Activated naive CD4-positive, alpha-beta T cell treated with anti-CD3 and anti-CD28 coated beads, Interleukin-2, amount 50 U/mL, for 24 hours (primary cell): ENCODE measurements at regions not wholly inside any gene's neighbourhood (a gene's known extent, or its start where the extent isn't known, plus 50 kb on each side); places are given as distances from the start of the nearest gene placed in this dataset.

Source experiments
- H3K27ac Mint-ChIP-seq: one replicate; pipeline ENCODE4 v1.8.0; 2021; ENCODE audit warnings: mild to moderate bottlenecking, mixed read lengths
- H3K27me3 Mint-ChIP-seq: one replicate; pipeline ENCODE4 v1.8.0; 2021; ENCODE audit warnings: mixed read lengths
- H3K36me3 Mint-ChIP-seq: one replicate; pipeline ENCODE4 v1.8.0; 2021; ENCODE audit warnings: mixed read lengths
- H3K4me1 Mint-ChIP-seq: one replicate; pipeline ENCODE4 v1.8.0; 2021; ENCODE audit warnings: mixed read lengths
- H3K4me3 Mint-ChIP-seq: one replicate; pipeline ENCODE4 v1.8.0; 2021; ENCODE audit warnings: mild to moderate bottlenecking, mixed read lengths
- H3K9me3 Mint-ChIP-seq: one replicate; pipeline ENCODE4 v1.8.0; 2021; ENCODE audit warnings: mixed read lengths

GRCh38 chr2:8522687-8523086 lies 159.2 kb upstream of the ID2 start:
- Mint-ChIP-seq H3K36me3 (no peaks in the 10 kb centered on the region), H3K27ac (no peak overlapping the region), H3K4me1 (peaks cover 20% of the 10 kb centered on the region), H3K4me3 (no peak overlapping the region), H3K27me3 (no peaks in the 10 kb centered on the region), H3K9me3 (no peaks in the 10 kb centered on the region)

- H3K27ac Mint-ChIP-seq: no peak overlapping the region
- peaks cover 16% of the 10 kb centered on the region for H3K4me1 Mint-ChIP-seq
- no peaks in the 10 kb centered on the region for H3K9me3 Mint-ChIP-seq
- no peaks in the 10 kb centered on the region for H3K36me3 Mint-ChIP-seq
- H3K4me3 Mint-ChIP-seq: no peak overlapping the region
- H3K27me3 Mint-ChIP-seq: no peaks in the 10 kb centered on the region
These were observed 157.5 kb upstream of the ID2 start for GRCh38 chr2:8524388-8524787.

- no peaks in the 10 kb centered on the region for H3K27me3 Mint-ChIP-seq
- H3K9me3 Mint-ChIP-seq: peaks cover 2% of the 10 kb centered on the region
- no peaks in the 10 kb centered on the region for H3K36me3 Mint-ChIP-seq
- peaks cover 16% of the 10 kb centered on the region for H3K4me1 Mint-ChIP-seq
- no peak overlapping the region for H3K4me3 Mint-ChIP-seq
- no peak overlapping the region for H3K27ac Mint-ChIP-seq
These were observed 157.0 kb upstream of the ID2 start for GRCh38 chr2:8524823-8525222.

- Mint-ChIP-seq H3K27me3 (no peaks in the 10 kb centered on the region), H3K4me1 (peaks cover 16% of the 10 kb centered on the region), H3K27ac (no peak overlapping the region)
These were observed 156.6 kb upstream of the ID2 start for GRCh38 chr2:8525236-8525581.

GRCh38 chr2:8525582-8526402 lies 156.1 kb upstream of the ID2 start:
- no peak overlapping the region for H3K4me3 Mint-ChIP-seq
- no peaks in the 10 kb centered on the region for H3K27me3 Mint-ChIP-seq
- H3K27ac Mint-ChIP-seq: no peak overlapping the region

More at GRCh38 chr2:8525236-8525581, 156.6 kb upstream of the ID2 start:
- Mint-ChIP-seq H3K9me3 (peaks cover 5% of the 10 kb centered on the region), H3K4me3 (no peak overlapping the region), H3K36me3 (peaks cover 2% of the 10 kb centered on the region)

GRCh38 chr2:8526403-8526696 lies 155.5 kb upstream of the ID2 start:
- Mint-ChIP-seq H3K9me3 (peaks cover 5% of the 10 kb centered on the region), H3K27ac (no peak overlapping the region), H3K4me3 (no peak overlapping the region), H3K27me3 (no peaks in the 10 kb centered on the region), H3K4me1 (peaks cover 16% of the 10 kb centered on the region), H3K36me3 (peaks cover 5% of the 10 kb centered on the region)

More at GRCh38 chr2:8525582-8526402, 156.1 kb upstream of the ID2 start:
- Mint-ChIP-seq H3K36me3 (peaks cover 2% of the 10 kb centered on the region), H3K9me3 (peaks cover 5% of the 10 kb centered on the region), H3K4me1 (peaks cover 16% of the 10 kb centered on the region)

- no peaks in the 10 kb centered on the region for H3K27me3 Mint-ChIP-seq
- H3K36me3 Mint-ChIP-seq: peaks cover 5% of the 10 kb centered on the region
- H3K9me3 Mint-ChIP-seq: peaks cover 5% of the 10 kb centered on the region
- no peak overlapping the region for H3K4me3 Mint-ChIP-seq
- peaks cover 13% of the 10 kb centered on the region for H3K4me1 Mint-ChIP-seq
- H3K27ac Mint-ChIP-seq: no peak overlapping the region
These were observed 154.8 kb upstream of the ID2 start for GRCh38 chr2:8527031-8527430.

- Mint-ChIP-seq H3K27me3 (no peaks in the 10 kb centered on the region), H3K27ac (no peak overlapping the region), H3K4me3 (no peak overlapping the region), H3K4me1 (peaks cover 8% of the 10 kb centered on the region), H3K9me3 (peaks cover 5% of the 10 kb centered on the region), H3K36me3 (peaks cover 5% of the 10 kb centered on the region)
These were observed 154.2 kb upstream of the ID2 start for GRCh38 chr2:8527676-8528075.

- Mint-ChIP-seq H3K27ac (no peak overlapping the region), H3K9me3 (peaks cover 5% of the 10 kb centered on the region), H3K27me3 (no peaks in the 10 kb centered on the region), H3K4me1 (no peaks in the 10 kb centered on the region), H3K36me3 (peaks cover 7% of the 10 kb centered on the region), H3K4me3 (no peak overlapping the region)
These were observed 153.0 kb upstream of the ID2 start for GRCh38 chr2:8528863-8529262.

GRCh38 chr2:8529706-8530277 lies 152.1 kb upstream of the ID2 start:
- Mint-ChIP-seq H3K36me3 (peaks cover 7% of the 10 kb centered on the region), H3K9me3 (peaks cover 5% of the 10 kb centered on the region), H3K4me1 (no peaks in the 10 kb centered on the region), H3K4me3 (no peak overlapping the region), H3K27me3 (no peaks in the 10 kb centered on the region), H3K27ac (no peak overlapping the region)

GRCh38 chr2:8531481-8531880 lies 150.4 kb upstream of the ID2 start:
- Mint-ChIP-seq H3K4me1 (peaks cover 5% of the 10 kb centered on the region), H3K36me3 (peaks cover 7% of the 10 kb centered on the region), H3K27ac (no peak overlapping the region), H3K9me3 (peaks cover 5% of the 10 kb centered on the region), H3K27me3 (no peaks in the 10 kb centered on the region), H3K4me3 (no peak overlapping the region)

- H3K4me1 Mint-ChIP-seq: peaks cover 5% of the 10 kb centered on the region
- peaks cover 7% of the 10 kb centered on the region for H3K36me3 Mint-ChIP-seq
- no peak overlapping the region for H3K27ac Mint-ChIP-seq
- H3K27me3 Mint-ChIP-seq: no peaks in the 10 kb centered on the region
- H3K4me3 Mint-ChIP-seq: no peak overlapping the region
- peaks cover 5% of the 10 kb centered on the region for H3K9me3 Mint-ChIP-seq
These were observed 149.4 kb upstream of the ID2 start for GRCh38 chr2:8532438-8532837.

GRCh38 chr2:8533923-8534322 lies 147.9 kb upstream of the ID2 start:
- H3K4me3 Mint-ChIP-seq: no peak overlapping the region
- H3K36me3 Mint-ChIP-seq: peaks cover 7% of the 10 kb centered on the region
- H3K4me1 Mint-ChIP-seq: peaks cover 10% of the 10 kb centered on the region
- no peaks in the 10 kb centered on the region for H3K27me3 Mint-ChIP-seq
- peaks cover 5% of the 10 kb centered on the region for H3K9me3 Mint-ChIP-seq
- no peak overlapping the region for H3K27ac Mint-ChIP-seq

GRCh38 chr2:8534386-8534728 lies 147.5 kb upstream of the ID2 start:
- Mint-ChIP-seq H3K27me3 (no peaks in the 10 kb centered on the region), H3K27ac (no peak overlapping the region), H3K4me3 (no peak overlapping the region), H3K36me3 (peaks cover 7% of the 10 kb centered on the region), H3K4me1 (peaks cover 10% of the 10 kb centered on the region), H3K9me3 (peaks cover 5% of the 10 kb centered on the region)

- H3K9me3 Mint-ChIP-seq: peaks cover 2% of the 10 kb centered on the region
- no peaks in the 10 kb centered on the region for H3K27me3 Mint-ChIP-seq
- peaks cover 10% of the 10 kb centered on the region for H3K4me1 Mint-ChIP-seq
- peaks cover 6% of the 10 kb centered on the region for H3K36me3 Mint-ChIP-seq
- no peak overlapping the region for H3K27ac Mint-ChIP-seq
- no peak overlapping the region for H3K4me3 Mint-ChIP-seq
These were observed 147.0 kb upstream of the ID2 start for GRCh38 chr2:8534729-8535468.

GRCh38 chr2:8535469-8535795 lies 146.4 kb upstream of the ID2 start:
- Mint-ChIP-seq H3K4me1 (peaks cover 10% of the 10 kb centered on the region), H3K9me3 (no peaks in the 10 kb centered on the region), H3K27ac (no peak overlapping the region)

More at GRCh38 chr2:8535469-8535795, 146.4 kb upstream of the ID2 start:
- H3K27me3 Mint-ChIP-seq: no peaks in the 10 kb centered on the region
- peaks cover 4% of the 10 kb centered on the region for H3K36me3 Mint-ChIP-seq
- no peak overlapping the region for H3K4me3 Mint-ChIP-seq
